Frontal cortex (tissue), 3 donors: ENCODE measurements at regions not wholly inside any gene's neighbourhood (a gene's known extent, or its start where the extent isn't known, plus 50 kb on each side); places are given as distances from the start of the nearest gene placed in this dataset.
A peak's percentile ranks its signal among the peaks of the same experiment; 100 is the strongest.

Experiments used
- DNase-seq, 2 donors: peaks; one replicate each; pipeline ENCODE4 v3.0.0; 2012; ENCODE audit warnings: low spot score in 2 of 2
- FAIRE-seq: peaks from 2 replicates; lab custom pipeline; 2012; peaks lifted over from hg19 to GRCh38; lab: Jason Lieb, UNC
- donor health status: control.
- donor health status: control.
- donor health status: control.

DNA sequence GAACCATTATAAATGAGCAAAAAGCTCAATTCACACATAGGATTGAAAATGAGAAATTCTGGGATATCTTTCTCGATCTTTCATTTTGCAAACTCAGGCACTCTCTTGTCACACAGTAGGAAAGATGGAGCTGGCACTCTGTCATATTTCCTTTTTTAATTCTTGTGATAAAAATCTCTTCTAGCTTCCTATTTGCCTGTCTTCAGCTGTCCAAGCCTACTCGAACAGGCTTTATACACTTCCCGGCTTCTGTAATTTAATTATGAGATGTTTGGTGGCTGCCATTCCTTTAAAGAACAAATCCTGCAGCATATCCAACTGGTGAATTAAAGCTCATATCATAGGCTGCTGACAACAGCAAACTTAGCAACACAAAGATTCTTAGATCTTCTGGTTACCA, 1484.3 kb upstream of the PIK3C3 start:
- DNase-seq (no peak), FAIRE-seq (no peak)

DNA sequence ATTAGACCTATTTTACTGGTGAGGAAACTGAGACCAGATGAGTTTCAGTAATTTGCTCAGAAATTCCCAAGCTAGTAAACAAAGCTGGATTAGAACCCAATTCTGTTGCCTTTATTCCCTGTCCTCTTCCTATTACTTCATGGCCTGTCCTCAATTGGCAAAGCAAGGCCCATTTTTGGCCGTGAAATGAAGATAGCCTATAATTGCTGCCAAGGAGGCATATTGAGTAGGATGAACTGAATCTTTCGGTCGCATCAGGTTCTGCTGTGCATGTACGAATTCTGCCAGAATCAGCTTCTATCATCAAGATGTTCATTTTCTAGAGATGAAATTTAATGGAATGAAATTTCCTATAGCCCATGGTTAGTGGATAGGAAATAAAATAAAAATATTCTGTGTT, 1485.2 kb upstream of the PIK3C3 start:
- DNase-seq (no peak), FAIRE-seq (no peak)

DNA sequence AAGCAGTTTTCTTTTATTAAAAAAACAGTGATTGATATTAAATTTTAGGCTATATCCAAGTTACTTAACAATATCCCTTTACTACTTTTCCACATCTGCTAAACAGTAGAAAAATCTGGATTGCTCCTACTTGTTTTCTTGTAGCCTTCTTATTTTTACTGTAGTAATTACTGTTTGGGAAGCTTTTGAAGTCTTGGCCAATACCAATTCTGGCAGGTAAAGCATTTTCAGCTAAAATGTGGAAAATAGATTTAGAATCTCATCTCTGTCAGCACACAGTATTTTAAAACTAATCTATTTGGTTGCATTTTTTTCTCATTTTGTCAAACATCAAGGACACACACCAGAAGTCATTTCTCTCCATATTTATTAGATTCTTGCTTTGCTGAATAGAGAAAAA, 1485.7 kb upstream of the PIK3C3 start:
- DNase-seq: no peak
- no peak for FAIRE-seq

DNA sequence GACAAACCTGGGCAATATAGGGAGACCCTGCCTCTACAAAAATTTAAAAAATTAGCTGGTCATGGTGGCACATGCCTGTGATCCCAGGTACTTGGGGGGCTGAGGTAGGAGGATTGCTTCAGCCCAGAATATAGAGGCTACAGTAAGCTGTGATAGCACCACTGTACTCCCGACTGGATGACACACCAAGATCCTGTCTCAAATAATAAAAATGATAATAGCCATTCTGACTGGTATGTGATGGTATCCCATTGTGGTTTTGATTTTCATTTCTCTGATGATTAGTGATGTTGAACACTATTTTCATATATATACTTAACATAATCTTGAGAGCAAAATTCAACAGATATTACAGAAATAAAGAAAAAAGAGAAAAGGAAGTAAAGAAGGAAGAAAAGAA, 1491.0 kb upstream of the PIK3C3 start:
- peak; percentile 58 for FAIRE-seq
- no peak for DNase-seq

DNA sequence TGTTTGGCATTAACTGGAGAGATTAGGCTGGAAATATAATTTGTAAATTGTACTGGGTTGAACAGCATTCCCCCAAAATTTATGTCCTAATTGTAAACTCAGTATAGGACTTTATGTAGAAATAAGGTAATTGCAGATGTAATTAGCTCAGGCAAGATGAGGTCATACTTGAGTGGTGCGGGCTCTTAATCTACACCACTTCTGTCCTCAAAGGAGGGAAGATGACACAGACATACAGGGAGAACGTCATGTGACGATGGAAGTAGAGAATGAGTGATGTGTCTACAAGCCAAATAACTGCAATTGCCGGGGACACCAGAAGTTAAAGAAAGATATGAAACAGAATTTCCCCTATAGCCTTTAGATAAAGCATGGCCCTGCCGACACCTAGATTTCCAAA, 1501.1 kb upstream of the PIK3C3 start:
- FAIRE-seq (no peak), DNase-seq (no peak)

DNA sequence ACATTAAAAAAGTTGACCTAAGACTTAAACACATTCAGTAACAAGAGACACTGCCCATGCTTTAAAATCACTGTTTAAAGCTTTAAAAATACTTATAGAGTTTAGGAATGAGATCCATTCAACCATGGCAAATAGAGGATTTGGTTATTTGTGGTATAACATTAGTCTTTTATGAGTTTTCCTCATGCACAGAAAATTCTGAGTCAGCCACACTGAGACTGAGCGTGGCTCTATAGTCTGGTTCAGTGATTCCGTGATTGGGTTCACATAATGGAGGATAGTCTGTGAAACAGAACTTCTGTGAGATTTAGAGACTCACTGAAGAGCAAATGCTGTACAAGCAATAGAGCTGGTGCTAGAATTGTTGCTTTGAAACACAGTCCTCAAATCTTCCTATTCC, 1502.4 kb upstream of the PIK3C3 start:
- no peak for DNase-seq
- no peak for FAIRE-seq

DNA sequence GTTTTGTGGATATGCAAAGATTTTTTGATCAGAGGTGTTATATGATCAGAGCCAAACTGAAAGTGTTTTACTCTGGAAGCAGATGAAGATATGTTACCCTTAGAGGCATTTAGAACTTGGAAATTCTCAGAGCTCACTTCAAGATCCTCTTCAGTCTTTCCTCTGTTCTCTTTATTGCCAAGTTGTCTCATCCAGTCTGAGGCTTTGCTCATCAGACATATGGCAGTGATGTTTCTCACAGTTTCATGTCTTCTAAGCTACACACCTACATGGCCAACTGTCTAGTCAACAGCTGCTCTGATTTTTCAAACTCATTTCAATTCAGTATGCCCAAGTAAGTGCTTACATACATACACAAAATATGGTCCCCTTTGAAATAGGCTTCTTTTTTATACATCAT, 1504.3 kb upstream of the PIK3C3 start:
- FAIRE-seq (no peak), DNase-seq (no peak)

DNA sequence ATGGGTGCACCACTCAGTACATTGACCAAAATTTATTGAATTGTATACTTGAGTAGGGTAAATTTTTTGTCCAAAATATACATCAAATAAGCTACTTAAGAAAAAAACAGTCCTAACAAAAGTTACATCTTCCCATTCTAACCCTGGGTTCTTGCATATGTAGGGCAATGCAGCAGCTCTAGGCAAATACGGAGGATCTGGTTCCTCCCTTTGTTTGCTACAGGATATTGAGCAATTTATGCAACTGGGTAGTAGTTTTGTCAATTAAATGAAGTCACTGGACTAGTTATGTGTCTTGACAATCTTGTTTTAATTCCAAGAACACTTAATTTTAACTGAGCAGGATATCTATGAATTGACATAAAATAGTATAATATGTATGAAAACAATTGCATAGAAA, 1507.2 kb upstream of the PIK3C3 start:
- DNase-seq (no peak), FAIRE-seq (no peak)

DNA sequence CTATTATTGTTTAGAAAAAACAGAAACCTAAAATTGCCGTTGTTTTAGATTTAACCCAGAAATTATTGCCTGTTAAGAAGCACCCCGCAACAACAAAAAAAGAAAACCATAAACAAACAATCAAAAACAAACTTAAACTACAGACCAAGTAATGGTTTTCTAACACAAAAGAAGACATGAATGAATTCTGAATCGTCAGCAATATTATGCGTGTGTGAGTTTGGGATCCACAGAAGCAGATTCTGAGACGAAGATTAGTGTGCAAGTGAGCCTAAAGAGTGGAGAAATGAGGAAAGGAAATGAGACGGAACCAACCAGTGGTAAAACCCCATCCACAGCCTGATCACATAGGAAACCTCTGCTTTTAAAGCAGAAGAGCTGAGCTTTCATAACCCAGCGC, 1514.9 kb upstream of the PIK3C3 start:
- no peak for FAIRE-seq
- DNase-seq: no peak

DNA sequence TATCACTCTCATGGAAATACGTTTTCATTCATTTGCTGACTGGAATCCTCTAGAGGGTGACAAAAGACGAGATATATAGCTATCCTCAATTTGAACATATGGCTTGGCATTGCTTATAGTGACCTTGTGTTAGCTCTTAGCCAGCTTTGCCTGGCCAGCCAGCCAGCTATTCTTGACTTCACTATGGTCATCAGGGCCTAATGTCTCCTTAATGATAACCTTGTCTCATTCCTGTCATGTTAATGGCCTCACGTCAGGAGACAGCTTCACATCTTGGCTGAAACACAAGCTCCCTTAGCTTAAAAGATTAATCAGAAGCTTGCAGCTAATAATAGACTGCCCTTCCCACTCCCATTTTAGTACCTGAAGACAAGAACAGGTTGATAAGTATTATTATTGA, 1517.5 kb upstream of the PIK3C3 start:
- FAIRE-seq (no peak), DNase-seq (no peak)

DNA sequence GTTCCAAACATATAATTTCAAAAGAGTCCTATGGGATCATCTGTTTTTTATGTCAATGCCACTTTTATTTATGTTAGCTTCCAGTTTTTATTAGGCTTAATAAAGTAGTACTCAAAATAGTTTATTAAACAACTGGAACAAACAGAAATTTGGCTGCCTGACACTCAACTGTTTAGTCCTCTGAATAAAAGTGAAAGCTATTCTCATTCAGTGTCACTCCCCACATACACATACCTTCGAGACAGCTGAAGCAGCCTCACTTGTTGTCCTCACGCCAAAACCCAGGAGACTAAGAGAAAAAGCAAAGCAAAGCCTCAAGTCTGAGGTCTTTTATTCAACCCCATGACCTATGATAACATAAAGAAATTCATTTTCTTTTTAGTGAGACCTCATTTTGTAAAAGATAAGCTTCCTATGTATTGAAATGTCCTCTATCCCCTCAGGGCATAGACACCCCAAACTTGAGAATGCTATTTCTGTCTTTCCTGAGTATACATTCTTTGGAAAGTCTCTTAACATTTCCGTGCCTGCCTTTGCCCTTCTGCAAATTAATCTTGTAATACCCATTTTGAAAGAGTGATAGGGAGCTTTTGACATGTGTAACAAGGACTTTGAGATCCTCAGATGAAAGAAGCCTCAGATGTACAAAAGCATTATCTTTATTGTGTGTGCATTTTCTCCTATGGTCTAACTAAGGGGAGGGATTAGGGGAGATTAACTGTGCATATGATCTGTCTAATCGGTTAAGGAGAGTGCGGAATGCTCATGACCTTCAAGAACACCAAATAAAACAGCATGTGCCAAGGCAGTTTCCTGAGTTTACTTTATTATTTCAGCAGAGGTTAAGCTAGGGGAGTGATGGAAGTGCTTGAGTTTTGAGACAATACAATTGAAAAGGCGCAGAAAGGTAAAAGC, 1523.7 kb upstream of the PIK3C3 start:
- DNase-seq (no peak), FAIRE-seq (no peak)

DNA sequence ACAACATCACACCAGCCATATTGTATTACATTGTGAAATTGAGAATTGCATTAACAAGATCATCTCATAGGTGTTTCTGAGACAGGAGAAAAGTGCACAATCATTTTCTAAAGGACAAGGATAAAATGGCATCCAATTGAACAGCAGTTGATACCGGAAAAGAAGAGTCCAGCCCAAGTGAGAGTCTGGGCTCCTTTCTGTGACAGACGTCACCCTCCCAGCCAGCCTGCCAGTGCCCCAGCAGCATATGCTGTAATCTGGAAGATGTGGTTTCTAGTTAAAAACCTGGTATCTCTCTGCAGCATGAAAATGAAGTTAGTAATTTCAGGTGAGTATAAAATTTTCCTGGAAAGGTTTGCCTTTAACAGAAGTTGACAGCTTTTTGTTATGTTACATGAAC, 1531.7 kb upstream of the PIK3C3 start:
- FAIRE-seq (no peak), DNase-seq (no peak)

DNA sequence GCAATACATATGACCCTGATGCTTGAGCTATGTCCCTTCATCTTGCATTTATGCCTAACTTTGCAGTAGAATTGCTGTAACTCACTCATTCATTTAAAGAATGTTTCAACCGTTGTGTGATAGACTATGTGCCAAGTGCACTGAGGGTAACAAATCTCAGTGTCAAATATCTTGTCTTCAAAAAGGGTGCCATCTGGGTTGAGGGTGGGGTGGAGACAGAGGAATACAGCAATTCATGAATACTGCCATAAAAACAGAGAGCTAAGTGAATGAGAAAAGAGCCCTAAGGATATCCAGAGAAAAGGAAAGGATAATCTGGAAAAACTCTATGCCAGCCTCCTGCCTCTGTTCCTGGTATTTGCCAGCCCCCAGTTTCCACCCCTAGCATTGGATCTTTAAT, 1534.4 kb upstream of the PIK3C3 start:
- no peak for FAIRE-seq

DNA sequence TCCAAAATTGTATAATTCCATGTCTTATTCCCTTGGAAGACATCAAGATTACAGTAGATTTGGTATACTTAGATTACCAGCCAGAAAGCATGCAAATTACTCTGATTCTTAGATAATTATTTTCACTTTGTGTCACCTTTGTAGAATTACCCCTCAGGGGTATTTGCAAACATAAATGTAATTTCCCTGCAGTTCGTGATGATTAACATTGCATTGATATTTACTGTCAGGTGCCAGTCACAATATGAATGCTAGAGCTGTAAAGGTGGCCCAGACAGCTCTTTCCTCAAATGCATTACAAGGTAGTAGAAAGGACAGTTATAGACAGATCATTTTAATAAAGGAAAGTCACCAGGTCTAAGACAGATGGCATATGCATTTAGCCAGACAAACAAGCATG, 1537.5 kb upstream of the PIK3C3 start:
- FAIRE-seq (no peak), DNase-seq (no peak)

More for the DNA sequence above, 1534.4 kb upstream of the PIK3C3 start:
- no peak for DNase-seq

DNA sequence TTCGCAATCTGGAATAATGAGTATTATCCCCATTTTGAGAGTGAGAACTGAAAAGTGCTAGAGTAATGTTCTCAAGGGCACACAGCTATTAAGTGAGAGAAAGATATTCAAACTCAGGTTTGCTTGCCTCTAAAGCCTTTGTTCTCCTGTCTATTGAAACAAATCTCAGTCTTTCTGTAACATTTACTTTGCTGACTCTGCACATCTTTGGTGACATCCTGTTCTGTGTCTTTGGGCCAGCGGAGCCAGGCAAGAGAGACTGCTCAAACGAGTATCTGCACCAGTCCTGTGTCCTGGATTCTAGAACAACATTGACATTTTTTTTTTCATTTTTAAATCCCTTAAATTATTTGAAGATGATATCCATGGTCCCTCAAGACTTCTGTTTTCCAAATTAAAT, 1539.2 kb upstream of the PIK3C3 start:
- FAIRE-seq: no peak
- no peak for DNase-seq

DNA sequence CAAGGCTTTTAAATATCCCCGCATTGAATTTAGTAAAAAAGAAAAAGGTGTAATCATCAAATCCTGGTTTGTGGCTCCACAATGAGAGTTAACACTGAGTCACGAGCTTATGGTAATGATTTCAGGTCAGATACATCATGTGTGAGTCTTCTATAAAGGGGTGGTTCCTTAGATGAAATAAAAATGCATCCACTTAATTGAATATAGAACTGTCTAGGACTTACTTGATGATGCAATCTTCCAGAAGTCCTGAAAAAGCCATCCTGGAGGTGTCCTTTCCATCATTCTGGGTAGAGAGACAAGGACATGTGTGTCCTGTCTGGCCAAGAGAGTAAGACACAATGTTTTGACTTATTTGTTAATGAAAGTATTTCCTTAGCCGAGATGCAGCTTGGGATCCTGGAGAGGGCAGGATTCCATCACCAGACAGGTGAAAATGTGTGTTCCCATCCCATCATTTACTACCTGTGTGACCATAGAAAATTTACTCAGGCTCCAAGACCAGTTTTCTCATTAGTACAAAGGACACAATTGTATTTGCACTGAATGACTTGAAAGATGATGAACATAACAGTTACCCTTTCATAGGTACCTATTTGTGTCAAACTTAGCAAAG, 1539.8 kb upstream of the PIK3C3 start:
- no peak for FAIRE-seq

DNA sequence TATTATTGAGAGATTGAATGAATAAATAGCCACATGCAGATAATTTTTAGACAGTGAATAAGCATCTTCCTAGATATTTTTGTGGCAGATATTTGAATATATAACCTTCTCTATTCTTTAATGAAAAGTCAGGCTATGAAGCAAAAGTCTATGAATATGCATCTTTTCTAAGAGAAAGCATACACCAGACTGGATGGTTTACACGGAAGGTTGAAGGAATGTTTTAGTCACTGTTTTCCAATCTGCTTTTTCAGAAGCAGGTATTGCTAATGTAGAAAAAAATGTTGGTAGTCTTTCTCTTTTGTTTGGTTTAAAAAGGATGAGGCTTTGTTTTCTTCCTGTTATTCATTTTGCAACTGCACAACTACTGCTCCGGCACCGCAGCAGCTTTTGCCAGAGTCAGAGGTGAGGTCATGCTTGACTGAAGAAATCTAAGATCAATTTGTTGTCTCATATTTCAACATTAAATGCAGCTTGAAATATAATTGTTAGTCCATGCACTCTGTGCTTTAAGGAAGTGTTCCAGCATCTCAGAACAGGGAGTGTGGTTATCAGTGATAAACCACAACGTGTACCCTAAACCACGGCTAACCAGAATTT, 1540.8 kb upstream of the PIK3C3 start:
- FAIRE-seq: no peak
- DNase-seq: no peak

More for the DNA sequence above, 1539.8 kb upstream of the PIK3C3 start:
- no peak for DNase-seq

DNA sequence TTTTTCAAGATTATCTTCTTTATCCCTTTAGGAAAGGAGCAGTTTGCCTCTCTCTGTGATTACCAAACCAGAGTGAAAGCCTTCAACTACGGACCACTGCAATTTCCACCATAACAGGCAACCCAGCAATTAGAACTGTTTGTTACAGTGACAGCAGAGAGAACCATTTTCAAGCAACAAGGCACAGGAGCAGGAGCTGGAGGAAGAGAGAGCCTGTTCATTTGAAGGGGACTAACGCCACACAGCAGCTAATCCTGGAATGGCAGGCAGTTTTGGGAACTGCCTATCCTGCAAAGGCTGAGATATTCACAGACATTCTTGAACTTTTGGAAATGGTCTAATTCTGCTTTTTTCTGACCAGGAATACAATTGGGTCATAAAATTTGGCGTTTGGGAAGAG, 1541.9 kb upstream of the PIK3C3 start:
- DNase-seq (no peak), FAIRE-seq (no peak)

DNA sequence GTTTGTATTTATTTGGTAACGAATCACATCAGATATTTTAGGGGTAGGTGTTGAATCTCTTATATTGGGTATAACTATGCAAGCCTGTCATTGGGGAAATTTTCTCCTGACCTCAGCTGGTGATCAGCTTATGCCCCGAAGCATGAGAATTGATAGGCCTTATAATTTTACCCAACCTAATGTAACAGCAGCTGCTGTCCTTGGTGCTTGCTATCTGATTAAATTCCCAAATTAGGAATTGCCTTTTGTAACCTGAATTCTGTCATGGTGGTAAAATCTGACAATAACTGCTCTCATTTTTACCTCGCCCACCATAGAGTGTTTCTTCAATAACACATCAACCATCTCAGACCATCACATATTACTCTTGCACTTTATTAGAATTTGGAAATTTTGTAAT, 1542.6 kb upstream of the PIK3C3 start:
- FAIRE-seq (no peak), DNase-seq (no peak)

DNA sequence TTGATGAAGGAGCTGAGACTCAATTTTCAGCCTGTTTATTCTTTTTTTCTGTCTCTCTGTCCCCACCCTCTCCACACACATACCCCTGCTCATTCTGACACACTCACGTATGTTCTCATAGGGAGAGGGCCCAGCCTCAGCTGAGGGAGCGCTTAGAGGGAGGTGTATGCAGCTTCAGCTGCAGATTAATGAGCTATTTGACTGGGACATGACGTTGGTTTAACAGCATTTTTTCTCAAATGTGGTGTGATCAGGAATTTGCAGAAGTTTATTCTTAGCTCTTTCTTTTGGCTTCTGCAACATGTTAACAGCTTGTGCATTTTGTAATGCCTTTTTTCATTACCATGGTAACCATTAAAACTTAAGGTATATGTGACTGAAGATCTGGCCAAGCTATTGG, 1547.1 kb upstream of the PIK3C3 start:
- FAIRE-seq (no peak), DNase-seq (no peak)

DNA sequence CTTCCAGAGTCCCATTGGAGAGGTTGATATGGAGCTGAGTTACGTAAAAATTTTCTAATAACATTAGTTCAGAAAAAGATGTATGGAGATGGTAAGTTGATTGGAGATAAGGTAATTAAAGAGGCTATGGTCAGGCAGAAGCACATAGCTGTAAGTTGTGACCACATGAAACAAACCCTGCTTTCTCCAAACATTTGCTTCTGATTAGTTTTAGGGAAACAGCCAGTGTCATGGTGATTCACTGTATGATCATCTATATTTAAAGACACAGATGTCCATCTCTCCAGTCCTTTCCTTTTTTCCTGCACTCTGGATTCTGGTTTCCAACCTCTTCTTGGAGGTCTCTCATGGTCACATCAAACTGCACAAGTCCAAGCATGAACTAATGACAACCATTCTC, 1550.8 kb upstream of the PIK3C3 start:
- no peak for DNase-seq

More for the DNA sequence above, 1550.8 kb upstream of the PIK3C3 start:
- no peak for FAIRE-seq
